HG02981 (cell line): ENCODE measurements at regions not wholly inside any gene's neighbourhood (a gene's known extent, or its start where the extent isn't known, plus 50 kb on each side); places are given as distances from the start of the nearest gene placed in this dataset.
"Not testable (repeated sequence)": the region's sequence is repeated elsewhere in the genome, so short reads cannot be mapped to it uniquely, and the experiment has no call there.

ENCODE experiments used
- ATAC-seq: cut with Tn5 transposase; IDR thresholded peaks from one replicate; pipeline ENCODE4 v1.9.1; 2021; ENCODE audit warnings: mild to moderate bottlenecking, moderate library complexity; ENCODE audit not compliant: unreplicated experiment

DNA sequence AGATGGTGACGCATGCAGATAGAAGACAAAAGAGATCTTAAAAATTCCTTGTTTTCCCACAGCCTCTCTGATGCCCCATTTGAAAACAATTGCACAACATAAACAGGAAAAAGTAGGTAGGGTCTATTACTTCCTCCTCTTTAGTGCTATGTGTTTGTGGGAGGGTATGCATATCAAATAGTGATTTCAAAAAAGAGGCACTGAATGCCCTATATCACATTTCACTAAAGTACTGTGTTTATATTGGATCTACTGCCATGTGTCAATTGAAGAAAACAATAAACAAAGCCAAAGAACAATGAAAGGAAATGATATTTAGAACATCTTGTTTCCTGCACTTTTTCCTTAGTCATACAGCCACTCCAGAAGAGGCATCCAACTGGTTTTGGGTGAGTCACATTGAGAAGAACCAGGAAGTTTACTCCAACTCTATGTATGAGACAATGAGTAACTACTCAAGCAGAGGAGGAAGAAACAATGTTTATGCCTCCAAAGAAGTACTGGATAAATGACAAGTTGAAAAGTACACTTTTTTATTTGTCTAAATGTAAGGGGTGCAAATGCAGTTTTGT, 583.6 kb downstream of the FBXO15 start:
- no peak for ATAC-seq

DNA sequence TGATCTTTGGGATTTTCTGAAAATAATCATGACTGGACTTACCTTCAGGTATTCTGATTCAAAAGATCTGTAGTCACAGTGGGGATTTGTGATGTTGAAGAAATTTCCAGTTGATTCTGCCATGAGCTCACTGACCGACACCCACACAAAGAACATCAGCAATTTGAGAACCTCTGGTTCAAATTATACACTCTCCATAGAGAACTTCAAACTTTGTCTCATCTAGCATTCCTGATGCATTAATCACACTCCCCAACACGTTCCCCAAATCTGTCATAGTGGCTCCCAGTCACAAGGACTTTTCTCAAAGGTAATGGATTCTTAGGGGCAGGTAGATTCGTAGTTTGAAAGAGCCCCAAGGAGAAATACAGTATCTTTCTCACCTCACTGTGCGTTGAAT, 584.3 kb downstream of the FBXO15 start:
- no peak for ATAC-seq

DNA sequence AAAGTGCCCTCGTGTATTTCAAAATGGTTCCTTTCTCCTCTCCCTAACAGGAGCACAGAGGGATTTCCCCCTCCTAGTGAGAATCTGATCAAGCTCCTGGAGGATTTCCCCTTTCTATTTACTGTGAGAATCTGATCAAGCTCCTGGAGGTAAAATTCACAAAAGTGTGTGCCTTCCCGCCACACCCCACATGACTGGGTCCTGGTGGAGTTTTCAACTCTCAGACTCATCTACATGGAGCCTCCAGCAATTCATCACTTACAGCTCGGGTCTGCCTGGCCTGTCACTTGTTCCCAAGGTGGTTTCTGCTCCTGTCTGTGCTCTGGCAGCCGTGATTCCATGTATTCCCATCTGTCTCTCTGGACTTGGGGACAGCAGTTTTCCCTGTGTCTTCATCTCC, 590.7 kb downstream of the FBXO15 start:
- no peak for ATAC-seq

DNA sequence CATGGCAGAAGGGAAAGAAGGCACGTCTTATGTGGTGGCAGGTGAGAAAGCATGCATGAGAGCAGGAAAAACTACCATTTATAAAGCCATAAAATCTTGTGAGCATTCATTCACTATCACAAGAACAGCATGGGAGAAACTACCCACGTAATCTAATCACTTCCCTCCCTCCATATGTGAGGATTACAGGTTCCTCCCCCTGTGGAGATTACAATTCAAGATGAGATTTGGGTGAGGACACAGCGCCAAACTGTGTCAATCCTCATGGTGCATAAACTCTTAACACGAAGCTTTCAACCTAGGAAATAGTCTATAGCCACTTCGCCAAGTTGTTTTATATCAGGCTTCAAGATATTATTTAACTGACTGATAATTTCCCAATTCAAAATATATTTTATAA, 595.5 kb downstream of the FBXO15 start:
- ATAC-seq, result no peak

DNA sequence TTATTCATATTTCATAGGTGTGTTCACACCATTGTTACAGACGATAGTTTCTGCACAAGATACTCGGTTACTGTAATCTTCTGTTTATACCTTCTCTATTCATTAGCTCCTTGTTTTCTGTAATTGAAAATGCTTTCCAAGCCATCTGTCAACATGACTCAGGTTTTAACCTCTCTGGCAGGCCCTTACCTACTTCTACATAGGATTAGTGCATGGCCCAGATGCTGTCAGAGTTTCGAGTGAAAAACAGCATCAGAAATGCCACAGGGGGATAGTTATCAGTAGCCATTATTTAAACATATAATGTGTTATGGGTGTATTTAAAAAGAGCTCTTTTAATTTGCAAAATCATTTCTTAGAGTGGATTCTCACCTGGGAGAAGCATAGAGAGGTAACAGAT, 596.4 kb downstream of the FBXO15 start:
- no peak for ATAC-seq

DNA sequence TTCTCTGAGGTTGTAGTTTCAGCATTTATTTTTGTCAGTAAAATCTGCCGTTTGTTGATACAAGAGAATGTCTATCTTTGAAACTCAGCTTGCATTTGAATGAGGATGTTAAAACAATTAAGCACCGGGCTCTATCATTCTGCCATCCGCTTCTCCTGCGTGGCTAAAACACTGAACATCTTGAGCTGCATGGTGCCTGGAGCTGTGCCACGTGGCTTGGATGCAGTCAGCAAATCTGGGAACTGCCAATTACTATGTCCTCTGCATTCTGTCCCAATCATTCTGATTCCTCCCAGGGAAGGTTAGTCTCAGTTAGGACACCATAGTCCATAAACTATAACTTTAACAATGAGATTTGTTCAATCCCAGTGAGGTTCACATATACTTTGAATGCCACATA, 598.4 kb downstream of the FBXO15 start:
- no peak for ATAC-seq

DNA sequence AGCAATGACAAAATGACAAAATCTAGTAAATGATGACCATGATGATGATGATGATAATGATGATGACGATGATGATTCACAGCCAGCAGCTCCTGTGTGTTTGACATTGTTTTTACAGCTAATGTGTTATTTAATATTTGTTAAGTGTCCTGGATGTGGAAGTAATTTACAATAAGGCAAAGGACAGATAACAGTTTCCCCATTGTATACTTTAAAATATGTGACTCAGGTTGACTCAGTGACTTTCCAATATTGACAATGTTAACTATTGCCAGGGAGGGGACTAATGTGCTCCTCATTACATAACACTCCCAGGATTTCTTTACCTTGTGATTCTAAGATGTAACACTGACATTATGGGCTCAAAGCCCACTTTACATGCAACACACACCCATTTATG, 602.2 kb downstream of the FBXO15 start:
- ATAC-seq, result no peak

DNA sequence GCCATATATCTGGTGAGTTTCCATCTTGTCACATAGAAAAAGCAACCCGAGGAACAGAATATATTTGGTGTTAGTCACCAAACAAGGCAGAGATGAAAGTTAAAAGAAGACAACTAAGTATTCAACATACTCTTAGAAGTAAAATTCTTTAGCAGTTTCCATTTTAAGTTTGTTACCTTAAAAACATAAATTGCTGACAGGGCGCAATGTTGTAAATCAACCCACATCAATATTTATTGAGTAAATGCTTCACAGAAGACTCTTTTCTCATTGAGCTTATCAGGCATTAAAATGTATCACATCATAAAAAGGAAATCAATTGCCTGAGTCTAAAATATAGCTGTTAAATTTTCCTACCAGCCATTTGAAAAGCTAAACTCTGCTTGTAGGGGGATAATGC, 603.0 kb downstream of the FBXO15 start:
- ATAC-seq, result no peak

DNA sequence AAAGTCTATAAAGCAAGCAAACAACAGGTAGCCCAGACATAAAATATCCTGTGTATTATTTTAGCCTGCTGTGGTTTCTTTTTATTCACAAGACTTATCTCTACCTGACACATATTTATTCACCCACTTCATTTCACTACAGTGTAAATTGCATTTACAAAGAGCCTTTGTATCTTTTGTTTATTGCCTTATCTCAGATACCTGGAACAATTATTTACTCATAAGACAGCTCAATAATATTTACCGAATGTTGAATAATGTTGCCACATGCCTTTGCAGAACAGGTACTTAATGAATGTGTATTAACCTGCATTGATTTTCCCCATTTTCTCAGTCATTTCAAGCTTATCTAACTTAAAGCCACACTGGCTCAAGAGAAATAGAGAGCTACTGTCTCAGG, 603.6 kb downstream of the FBXO15 start:
- ATAC-seq, result no peak

DNA sequence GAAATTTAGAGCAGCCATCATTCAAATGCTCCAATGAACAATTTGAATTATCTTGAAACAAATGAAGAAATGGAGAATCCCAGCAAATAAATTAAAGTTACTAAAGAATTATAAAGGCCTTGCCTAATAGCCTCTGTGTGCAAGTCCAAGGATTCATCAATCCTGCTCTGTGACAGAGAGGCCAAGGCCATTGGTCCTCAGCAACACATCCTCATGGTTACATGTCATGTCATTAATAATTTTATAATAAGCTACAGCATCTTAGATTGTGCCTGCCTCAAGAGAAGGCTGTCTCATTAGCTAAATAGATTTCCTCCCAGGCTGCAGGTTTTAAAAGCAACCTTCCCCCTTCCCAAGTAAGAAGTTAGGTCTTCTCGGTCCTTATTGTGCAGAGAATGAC, 611.6 kb downstream of the FBXO15 start:
- ATAC-seq, result no peak

DNA sequence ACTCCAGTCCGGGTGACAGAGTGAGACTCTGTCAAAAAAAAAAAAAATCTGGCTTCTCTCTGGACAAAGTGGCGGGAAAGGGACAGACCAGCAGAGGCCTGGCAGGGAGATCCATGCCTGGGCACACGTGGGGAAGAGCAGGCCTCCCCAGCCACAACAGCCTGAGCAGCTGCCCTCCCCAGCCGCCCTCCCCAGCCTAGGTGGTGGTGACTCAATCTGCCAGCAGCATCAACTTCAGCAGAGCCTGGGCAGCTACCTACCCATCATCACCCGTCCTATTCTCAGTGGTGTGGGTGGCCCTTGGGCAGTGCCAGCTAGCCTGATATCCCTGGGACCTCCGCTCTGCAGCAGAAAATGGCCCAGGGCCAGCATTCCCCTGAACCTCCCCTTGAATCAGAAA, 612.4 kb downstream of the FBXO15 start:
- ATAC-seq, result no peak

DNA sequence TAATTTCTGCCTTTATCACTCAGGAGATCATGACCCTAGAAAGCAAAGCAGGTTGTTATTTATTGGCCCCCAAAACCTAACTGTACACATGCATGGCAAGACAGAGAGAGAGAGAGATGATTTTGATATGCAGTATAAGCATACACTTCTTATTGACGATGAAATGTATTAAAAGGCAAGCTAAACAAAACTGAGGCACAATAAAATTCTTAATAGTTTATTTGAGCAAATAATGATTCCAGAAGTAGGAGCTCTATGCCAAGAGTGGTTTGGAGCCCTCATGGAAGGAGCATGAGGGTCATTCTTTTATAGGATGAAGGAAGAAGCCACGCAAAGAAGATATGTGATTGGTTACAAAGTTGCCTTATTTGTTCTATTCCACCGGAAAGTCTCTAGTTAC, 616.0 kb downstream of the FBXO15 start:
- no peak for ATAC-seq

DNA sequence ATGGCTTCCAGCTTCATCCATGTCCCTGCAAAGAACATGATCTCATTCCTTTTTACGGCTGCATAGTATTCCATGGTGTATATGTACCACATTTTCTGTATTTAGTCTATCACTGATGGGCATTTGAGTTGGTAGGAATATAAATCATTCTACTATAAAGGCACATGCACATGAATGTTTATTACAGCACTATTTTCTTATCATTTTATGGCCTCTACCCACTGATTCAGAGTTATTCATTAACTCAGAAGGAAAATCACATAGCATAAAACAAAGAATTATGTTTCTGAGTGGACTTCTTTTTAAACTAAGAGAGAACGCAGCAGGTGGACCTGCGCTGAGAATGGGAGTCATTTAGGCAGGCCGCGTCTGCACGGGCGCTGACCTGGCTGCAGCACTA, 619.6 kb downstream of the FBXO15 start:
- no peak for ATAC-seq

DNA sequence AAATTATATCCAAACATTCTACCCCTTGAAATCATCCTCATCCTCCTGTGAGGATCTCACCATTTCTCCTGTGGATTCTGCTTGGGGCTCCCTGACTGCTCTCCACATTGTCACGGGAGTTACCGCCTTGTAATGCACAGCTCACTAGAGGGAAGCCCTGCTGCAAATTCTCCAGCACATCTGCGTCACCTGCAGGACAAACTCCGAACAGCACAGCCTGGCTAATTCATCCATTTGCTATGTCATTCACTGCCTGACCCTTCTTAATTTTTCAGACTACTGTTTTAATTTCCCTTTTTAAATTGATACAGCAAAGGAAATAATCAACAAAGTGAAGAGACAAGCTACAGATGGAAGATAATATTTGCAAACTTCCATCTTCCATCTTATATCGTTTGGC, 627.4 kb downstream of the FBXO15 start:
- no peak for ATAC-seq

DNA sequence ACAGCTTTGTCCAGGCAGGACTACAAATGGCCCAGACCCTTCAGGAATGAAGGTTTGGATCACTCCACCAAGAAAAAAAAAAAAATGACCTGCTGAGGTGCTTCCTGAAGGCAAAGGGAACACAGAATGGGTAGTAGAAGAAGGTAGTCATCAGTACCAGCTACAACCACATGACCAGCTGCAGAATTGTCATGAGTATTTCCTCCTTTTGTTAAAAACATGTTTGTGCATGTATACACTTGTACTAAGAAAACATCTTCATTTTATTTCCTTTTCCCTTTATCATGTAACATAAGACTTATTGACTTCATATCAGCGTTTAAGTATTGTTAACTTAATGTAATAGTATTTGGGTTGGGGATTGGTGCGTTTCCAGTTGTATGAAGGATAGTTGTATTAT, 631.6 kb downstream of the FBXO15 start:
- ATAC-seq, result not testable (repeated sequence)

DNA sequence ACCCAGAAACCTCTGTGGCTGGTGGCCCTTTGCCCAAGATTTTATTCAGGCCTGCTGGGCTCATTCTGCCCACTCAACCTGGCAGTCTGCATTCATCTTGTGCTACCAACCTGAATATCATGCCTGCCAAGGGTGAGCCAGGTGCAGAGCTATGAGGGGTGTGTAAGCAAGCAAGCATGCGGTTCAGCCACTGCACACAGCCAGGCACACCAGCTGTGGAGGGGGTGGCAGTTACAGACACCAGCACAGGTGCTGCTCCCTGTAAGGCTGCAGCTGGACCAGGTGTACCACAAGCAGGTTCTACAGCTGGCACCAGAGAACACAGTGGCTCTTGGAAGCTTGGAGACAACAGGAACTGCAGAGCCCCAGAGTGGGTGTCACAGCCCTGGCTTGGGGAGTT, 633.2 kb downstream of the FBXO15 start:
- ATAC-seq, result no peak

DNA sequence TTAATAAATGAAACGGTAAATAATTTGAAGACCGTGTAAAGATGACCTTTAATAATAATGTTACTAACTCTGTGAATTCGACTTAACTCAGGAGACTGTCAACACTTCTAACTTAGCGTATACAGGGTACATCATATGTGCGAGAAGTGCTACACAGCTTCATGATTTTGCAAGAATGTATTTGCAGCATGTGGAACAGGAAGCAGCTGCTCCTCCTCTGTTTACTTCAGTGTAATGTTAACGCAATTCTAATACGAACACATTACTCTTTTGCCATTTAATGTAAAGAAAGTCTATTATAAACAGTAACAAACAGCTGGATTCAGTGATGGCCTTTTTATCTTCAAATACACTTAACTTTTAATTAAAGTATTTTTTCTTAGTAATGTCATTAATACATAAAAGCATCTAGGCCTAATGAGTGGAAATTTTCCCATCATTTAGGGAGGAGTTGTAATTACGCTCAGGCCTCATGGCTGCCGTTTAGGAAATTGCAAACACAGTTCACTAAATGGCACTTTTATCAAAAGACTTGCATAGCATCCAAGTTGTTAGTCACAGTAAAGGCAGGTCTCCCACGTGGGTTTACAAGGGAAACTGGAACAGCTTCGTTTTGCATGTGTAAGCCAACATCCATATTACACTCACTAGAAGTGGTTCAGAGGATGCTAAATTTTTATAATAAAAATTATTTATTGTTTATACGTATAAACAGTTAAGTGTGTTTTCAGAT, 635.7 kb downstream of the FBXO15 start:
- no peak for ATAC-seq

DNA sequence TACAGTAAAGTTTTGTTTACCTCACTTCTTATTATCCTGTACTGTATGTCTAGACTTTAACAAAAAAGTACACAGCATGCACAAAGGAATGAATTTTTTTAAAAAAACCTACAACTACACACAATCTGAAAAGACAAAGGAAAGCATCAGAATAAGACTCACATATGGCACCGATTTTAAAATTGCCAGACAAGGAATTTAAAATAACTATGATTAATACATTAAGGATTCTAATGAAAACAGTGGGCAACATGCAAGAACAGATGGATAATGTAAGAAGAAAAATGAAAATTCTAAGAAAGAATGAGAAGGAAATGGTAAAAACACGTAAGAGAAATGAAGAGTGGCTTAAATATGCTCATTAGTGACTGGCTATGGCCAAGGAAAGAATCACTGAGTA, 638.2 kb downstream of the FBXO15 start:
- ATAC-seq, result no peak

DNA sequence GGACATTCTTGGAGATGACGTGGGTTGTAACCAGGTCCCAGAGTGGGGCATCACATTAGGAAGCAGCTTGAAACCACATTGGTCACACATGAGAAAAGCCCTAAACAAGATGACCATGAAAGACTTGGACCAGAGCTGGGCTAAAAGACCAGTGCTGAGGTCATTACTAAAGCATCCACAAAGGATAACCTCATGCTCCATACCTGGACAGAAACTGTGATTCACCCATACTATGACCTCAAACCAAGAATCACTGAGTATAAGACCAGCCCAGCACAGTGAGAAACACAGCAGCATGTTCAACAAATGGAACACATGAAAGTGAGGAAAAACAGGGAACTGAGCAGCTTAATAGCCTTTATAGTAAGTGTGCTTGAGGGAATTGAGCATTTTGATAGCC, 635.5 kb upstream of the NETO1 start:
- ATAC-seq, result no peak

DNA sequence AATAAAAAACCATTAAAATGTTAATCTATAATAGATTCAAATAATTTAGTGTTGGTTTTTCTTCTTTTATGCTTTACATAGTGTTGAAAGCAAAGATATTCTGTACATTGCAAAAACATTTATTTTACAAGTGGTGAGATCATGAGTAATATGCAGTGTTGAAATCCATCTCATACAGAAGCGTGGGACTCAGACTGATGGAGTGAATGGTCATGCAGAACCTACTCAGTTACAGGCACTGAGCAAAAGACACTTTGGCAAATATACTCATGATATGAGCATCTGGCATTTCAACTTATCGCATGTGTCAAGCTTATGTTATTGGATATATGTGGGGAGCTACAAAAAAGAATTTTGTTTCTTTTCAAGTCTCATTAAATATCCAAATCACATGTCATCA, 620.2 kb upstream of the NETO1 start:
- ATAC-seq, result no peak

DNA sequence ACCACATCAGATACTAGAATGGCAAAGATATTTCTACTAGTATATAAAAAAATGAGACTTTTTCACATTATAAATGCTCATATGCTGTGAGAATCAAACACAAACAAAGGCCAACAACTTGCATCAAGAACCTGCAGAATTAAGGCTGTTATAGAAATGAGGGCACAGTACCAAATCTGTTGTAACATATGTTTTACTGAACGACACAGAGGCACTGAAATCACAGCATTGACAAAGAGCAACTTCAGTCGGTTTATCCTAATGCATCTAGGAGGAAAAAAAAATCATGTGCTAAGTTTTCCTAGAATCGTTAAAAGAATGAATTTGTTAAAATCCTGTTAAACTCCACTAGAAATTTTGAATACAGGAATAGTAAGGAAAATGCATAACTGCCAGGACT, 617.4 kb upstream of the NETO1 start:
- ATAC-seq, result no peak

DNA sequence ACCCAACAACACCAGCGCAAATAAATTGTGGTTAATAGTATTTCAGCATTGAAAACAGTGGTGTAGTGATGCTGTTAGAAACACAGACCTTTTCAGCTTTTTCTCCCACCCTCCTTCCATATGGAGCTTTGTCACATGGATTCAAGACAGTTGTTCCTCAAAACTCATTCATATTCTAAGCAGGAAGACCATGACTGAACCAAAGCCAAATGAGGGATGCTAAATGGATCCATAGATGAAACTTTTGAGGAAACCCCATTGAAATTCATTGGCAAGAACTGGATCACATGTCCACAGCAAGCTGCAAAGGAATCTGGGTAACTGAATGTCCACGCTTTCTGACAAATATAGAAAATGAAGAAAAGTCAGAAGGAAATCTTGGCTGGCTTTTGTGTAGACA, 615.1 kb upstream of the NETO1 start:
- ATAC-seq, result no peak

DNA sequence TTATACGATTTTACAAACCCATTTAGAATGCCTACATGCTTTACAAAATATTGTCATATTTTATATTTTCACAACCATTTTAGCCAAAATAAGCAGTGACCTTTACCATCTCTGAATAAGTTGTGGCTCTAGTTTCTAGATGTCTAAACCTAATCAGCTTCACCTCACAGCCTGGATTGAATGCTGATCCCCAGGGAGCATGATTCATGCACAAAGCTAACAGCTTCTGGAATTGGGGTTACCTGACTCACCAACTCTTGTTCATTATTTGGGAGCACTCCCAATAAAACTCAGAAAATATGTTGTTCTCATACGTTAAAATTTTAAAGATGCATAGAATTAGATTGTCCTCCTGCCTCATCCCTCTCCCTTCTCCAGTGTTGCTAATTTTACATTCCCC, 611.7 kb upstream of the NETO1 start:
- no peak for ATAC-seq
